GM19324 (cell line): ENCODE measurements at regions not wholly inside any gene's neighbourhood (a gene's known extent, or its start where the extent isn't known, plus 50 kb on each side); places are given as distances from the start of the nearest gene placed in this dataset.

ENCODE experiments used
- ATAC-seq: cut with Tn5 transposase; IDR thresholded peaks from one replicate; pipeline ENCODE4 v1.9.1; 2021; ENCODE audit warnings: mild to moderate bottlenecking, moderate library complexity; ENCODE audit not compliant: unreplicated experiment, low FRiP score

GRCh38 chr2:65530547-65531320 is 98.3 kb upstream of the SPRED2 start:
- ATAC-seq = no peak

GRCh38 chr2:65529419-65529818 is 97.0 kb upstream of the SPRED2 start:
- ATAC-seq = no peak

DNA sequence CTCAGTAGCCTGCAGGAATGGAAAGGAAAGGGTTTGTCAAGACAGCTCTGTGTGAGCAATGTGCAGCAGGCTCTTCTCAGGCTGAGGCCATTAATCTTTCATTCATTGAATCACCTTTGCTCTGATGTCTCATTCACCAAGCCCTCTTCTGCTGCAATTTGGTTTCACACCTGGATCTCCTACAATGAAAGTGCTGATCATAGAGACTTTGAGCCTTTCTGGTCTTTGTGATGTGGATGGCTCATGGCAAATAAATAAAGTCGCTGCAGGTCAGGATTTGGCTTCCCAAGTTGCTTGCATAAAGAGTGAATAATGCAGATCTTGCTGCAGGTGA is 95.8 kb upstream of the SPRED2 start:
- ATAC-seq = no peak

GRCh38 chr2:65527451-65528240 is 95.2 kb upstream of the SPRED2 start:
- no peak for ATAC-seq

DNA sequence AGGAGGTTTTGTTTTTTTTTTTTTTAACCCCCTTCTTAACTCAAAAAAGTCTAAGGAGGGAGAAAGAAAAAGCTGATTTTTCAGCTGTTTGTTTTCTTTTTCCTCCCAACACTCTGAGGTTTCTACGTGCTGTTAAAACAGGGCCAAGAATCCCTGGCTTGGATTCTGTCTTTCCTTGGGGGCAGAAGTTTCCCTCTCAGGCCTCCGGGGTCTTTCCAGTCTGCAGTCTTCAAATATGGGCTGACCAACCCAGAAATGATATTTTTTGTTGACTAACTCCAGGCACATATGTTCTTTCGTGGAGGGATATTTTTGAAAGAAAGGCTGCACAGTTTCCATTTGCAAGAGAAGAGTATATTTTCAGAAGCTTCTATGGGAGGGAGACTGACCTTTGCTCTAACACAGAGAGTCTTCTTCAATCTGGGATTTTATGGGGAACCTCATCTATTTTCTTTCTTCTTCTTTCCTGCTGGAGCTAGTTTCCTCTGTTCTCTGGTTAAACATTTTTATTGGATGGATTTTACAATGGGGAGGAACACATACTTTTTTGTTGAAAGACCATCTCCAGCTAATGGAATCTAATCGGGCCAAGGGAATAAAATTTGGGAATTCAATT is 93.3 kb upstream of the SPRED2 start:
- no peak for ATAC-seq

DNA sequence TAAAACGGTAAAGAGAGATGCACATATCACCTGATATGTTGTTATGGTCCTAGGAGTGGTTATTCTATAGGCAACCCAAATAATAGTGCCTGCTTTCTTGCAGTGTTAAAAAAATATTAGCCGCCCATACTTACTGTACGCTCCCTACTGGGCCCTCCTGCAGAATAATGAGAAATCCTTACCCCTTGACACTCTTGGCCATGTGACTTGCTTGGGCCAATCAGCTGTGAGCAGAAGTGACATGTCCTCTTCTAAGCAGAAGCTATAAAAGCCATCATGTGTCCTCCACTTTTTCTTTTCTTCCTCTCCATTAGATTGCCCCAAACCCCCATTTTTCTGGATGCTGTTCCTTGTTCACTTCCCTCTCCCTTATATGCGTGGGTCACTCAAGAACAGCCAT is 90.5 kb upstream of the SPRED2 start:
- ATAC-seq = no peak

- ATAC-seq = no peak
Observed at GRCh38 chr2:65518751-65519150, 86.4 kb upstream of the SPRED2 start.

DNA sequence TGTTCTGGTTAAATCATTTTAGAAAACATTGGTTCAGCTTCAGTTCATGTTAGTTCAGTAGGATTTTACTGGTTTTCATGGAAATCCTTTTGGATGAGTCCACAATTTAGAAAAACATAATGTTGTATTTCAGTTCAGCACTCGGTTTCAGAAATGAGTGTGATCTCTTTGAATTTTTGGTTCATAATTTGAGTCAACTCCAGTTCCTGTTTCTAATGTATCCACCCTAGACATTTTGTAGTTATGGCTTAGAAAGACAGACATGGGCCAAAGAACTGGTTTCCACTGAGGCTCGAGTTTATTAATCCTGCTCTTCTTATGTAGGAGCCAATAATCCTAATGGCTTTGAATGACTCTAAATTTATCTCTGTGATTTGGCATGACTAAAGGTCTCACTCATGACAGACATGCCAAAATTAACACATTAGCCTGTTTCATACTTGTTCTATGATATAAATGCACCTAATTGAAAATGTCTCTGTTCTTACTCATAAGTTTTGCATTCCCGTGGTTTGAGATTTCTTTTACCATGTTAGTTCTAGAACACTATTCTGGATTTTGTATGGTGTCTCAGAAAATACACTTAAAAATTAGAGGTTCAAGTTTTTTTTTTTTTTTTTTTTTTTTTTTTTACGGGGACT is 82.3 kb upstream of the SPRED2 start:
- ATAC-seq = no peak

DNA sequence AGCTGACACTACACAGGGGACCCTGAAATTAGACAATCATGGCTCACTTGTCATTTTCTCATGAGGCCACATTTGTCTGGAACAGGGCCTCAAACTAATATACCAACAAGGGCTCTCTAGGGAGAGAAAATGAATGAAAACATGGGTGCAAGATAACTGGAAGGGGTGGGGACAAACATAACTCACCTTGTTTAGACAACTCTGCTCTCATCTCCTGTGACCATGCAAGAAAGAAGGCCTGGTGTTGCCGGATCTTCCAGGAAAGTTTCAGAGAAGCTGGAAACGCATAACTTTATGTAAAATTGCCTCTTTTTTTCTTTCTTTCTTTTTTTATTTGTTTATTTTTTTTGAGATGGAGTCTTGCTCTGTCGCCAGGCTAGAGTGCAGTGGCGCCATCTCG is 80.4 kb upstream of the SPRED2 start:
- no peak for ATAC-seq

DNA sequence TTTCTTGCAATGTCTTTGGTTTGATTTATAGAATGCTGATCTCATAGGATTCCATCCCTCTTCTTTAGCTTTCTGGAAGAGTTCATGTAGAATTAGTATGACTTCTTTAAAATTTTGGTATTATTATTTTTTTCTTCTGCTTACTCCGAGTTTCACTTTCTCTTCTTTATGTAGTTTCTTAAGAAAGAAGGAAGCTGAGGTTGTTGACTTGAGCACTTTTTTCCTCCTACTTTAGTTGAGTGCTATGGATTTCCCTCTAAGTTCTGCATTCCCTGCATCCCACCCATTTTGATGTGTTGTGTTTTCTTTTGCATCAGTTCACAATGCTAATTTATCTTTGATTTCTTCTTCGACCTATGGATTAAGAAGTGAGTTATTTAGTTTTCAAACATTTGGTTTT is 78.9 kb upstream of the SPRED2 start:
- no peak for ATAC-seq

DNA sequence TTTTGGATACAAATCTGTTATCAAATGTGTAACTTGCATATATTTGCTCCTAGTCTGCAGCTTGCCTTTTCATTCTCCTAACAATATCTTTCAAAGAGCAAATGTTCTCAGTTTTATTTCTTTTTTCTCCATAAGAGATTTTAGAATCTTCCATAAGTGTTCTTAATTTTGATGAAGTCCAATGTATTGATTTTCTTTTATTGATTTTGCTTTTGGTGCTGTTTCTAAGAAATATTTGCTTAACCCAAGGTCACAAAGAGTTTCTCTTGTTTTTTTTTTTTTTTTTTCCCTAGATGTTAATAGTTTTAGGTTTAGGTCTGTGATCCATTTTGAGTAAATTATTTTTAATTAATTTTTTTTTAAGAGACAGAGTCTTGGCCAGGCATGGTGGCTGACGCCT is 75.8 kb upstream of the SPRED2 start:
- ATAC-seq = no peak

- no peak for ATAC-seq
Observed at GRCh38 chr2:65507102-65508069, 75.0 kb upstream of the SPRED2 start.

- ATAC-seq = no peak
Observed at GRCh38 chr2:65504814-65505697, 72.7 kb upstream of the SPRED2 start.

GRCh38 chr2:65504201-65504600 is 71.8 kb upstream of the SPRED2 start:
- ATAC-seq = no peak

- no peak for ATAC-seq
Observed at GRCh38 chr2:65503746-65504145, 71.3 kb upstream of the SPRED2 start.

GRCh38 chr2:65501836-65502235 is 69.4 kb upstream of the SPRED2 start:
- ATAC-seq = no peak

DNA sequence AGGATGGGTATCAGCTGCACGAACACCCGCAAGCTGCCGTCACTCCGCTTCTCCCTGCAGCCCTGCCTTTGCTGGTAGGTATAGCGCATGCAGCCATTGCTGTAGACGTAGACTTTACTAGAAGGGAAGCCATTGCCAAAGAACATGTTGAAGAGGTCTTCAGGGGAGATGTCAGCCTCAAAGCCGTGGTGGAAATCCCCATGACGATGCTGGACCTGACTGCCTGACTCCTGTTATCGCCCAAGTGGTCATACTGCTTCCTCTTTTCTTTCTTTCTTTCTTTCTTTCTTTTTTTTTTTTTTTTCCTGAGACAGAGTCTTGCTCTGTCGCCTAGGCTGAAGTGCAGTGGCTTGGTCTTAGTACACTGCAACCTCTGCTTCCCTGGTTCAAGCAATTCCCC is 68.7 kb upstream of the SPRED2 start:
- ATAC-seq = no peak

- no peak for ATAC-seq
Observed at GRCh38 chr2:65500310-65501040, 68.1 kb upstream of the SPRED2 start.
